CD4-positive, alpha-beta T cell treated with Interleukin-21 for 1 hour (primary cell): ENCODE measurements at regions not wholly inside any gene's neighbourhood (a gene's known extent, or its start where the extent isn't known, plus 50 kb on each side); places are given as distances from the start of the nearest gene placed in this dataset.

Experiments used
- DNase-seq: peaks from one replicate; pipeline ENCODE4 v3.0.0-alpha.2; 2020

DNA sequence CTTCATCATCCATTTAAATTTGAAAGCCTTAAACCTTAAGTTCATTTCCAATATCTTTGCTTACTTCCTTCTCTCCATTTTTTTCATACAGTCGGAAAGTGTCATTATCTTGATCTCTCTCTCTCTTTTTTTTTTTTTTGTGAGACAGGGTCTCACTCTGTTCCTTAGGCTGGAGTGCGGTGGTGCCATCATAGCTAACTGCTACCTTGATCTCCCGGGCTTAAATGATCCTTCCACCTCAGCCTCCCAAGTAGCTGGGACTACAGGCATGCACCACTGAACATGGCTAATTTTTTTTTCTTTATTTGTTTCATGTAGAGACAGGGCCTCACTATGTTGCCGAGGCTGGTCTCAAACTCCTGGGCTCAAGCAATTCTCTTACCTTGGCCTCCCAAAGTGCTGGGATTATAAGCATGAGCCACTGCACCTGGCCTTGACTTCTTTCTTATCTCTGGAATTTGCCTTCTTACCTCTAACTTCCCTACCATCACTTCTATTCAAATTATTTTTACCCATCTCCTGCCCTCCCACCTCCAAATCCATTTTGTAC, 222.2 kb downstream of the MYCN start:
- DNase-seq = no peak

DNA sequence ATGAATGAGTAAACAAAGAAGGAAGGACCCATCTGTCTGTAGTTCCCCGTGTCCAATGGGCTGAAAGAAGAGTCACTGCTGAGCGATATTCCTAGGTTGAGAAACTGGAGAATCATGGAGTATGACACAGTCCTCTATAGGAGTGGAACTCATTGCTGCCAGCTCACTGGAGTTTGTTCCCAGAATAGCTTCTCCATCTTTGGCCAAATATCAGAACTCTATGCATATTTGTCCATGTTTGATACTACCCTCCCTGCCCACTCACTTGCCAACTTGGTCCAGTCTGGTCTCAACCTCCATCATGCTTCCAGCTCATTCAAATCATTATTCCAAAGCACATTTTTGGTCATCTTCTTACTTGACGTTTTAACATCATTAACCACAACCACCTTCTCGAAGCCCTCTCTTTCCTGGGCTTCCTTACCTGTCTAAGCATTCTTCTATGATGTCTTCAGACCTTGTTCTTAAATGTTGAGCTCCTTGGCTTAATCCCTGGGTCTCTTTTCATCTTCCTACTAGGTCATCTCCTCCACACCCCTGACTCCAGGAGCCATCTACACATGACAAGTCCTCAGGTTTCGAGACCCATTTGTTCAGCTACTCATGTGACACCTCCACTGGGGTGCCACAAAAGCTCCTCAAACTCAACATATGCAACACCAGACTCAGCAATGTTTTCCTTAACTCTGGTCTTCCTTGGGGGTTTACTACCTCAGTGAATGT, 221.6 kb downstream of the MYCN start:
- no peak for DNase-seq

DNA sequence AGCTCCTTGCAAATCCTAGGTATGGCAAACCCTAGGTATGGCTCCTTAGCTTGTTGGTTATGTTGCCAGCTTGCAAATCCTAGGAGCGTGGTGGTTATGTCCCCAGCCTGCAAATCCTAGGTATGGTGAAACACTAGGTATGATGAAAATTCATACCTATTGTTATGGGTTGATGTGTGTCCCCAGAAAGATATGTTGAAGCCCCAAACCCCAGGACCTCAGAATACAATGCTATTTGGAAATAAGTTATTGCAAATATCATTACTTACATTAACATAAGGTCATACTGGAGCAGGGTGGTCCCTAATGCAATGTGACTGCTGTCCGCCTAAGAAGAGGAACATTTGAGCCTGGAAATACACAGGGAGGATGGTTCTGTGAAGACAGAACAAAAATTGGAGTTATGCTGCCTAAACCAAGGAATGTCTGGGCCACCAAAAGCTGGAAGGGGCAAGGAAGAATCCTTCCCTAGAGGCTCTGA, 220.8 kb downstream of the MYCN start:
- no peak for DNase-seq

DNA sequence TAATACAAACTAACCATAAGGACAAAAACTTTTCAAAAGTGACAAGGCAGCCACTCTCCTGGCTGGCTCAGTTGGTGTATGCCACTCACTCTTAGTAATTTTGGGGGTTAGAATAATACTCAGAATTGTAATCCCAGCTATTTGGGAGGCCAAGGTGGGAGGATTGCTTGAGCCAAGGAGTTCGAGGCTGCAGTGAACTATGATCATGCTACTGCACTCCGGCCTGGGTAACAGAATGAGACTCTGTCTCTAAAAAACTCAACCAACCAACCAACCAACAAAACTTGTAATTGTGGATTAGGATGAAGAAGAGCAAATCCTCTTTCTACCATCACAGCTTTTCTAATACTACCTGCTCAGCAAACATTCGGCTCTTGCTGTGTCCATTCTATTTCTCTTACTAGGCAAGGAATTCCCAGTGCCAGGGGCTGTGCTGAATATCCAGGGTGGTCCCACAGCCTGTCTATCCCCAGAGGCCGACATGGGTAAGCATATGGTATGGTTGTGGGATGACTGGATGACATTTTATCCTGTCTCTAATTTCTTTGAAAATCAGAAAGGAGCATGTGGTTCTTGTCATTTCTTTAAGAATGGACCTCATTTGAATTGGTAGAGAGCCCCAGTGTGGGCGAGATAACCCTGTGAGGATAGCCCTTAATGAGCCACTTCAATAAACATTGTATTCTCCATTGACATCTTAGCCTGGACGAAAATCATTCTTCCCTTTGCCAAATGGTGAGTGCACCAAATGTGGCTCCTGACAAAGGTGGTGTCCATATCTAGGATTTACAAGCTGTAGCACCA, 220.1 kb downstream of the MYCN start:
- no peak for DNase-seq

DNA sequence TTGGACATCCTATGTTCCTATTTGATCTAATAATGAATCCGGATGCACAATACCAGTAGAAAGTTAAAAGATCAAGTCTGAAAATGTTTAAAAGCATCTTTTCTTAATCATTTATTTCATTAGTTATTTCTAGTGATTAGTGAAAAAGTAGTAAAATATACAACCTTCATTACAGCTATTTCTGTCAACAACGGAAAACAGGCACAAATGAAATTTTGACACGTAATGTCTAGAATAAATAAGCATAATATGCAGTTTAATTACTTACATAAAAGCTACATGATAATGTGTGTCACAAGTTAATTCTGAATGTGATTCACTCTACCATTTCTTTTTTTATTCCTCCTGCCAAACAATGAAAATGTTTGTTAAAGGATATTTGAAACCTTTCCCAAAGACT, 216.1 kb downstream of the MYCN start:
- no peak for DNase-seq

DNA sequence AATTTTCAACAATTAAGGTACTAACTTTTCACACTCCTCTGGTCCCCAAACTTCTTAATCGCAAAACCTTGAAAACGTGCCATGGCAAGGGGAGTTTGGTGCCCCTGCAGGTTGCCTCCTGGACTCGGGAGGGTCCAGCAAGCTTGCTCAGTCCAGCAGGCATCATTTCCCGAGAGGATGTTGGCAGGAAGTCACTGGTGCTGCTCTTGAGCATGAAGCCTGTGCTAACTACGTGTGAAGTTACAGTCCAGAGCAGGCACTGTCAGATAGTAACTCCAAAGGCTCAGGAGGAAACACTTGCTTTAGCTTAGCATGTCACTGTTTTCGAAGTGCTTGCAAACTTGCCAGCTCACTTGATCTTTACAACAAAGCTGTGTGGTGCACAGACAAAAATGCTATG, 215.4 kb downstream of the MYCN start:
- no peak for DNase-seq

DNA sequence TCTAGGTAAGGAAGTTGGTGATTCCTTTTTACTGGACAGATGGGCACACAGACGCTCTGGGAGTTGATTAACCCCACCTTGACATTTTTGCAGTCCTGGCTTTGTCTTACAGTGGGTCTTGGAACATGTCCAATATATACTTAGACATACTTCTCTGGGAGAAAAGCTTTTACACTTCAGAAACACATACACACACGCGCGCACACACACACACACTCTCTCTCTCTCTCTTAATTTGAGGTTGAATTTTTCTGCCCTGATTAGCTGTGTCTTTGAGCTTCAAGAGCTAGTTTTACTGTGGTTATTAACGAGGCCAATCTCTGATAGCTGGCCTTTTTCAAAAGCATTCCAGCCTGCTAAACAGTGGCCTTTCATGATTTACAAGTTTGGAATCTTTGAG, 215.0 kb downstream of the MYCN start:
- DNase-seq = no peak

DNA sequence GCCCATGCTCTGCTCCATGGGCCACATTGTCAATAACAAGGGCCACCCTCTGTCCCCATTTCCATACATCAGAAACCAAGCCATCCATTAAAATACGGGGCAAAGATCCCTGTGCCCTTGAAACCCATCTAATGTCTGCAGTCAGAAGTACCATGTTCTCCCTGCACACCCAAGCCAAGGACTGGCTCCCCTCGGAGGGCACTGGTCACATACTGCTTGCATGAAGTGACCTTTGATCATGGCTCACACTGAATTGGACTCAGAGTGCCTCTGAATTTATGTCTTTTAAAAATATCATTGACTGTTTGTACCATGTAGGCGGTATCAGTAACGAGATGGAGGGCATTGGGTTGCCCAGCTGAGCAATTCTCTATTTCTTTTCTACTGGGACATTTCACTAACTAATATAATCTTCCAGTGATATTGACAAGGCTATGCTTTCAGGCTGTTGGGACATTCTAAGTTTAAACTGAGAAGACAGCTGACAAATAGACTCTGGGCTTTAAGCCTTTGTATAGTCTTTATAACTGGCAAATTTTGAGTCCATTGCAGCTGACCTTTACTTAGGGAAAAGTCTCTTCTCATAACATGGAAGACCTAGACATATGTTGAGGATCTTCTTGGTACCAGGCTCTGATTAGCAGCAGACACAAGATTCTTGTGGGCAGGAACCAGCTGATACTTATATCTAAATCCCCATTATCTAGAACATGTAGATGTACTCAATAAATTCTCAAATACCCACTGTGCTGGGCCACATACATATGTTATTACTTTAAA, 214.3 kb downstream of the MYCN start:
- DNase-seq = no peak

DNA sequence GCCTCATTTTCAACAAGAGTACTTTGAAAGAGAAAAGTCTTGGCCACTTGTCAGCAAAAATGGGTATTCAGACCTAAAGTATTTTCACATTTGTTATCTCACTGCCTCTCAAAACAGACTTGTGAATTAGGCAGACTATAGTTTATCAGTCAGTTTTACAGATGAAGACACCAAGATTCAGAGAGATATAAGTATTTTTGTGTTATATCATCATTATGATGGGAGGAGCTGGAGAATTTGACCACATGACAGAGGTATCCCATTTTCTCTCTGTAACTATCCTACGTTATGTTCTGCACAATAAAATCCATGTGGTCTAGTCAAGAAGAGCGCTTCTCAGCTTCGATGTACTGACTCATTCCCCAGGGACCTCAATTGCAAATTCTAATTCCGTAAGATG, 213.7 kb downstream of the MYCN start:
- DNase-seq = no peak

DNA sequence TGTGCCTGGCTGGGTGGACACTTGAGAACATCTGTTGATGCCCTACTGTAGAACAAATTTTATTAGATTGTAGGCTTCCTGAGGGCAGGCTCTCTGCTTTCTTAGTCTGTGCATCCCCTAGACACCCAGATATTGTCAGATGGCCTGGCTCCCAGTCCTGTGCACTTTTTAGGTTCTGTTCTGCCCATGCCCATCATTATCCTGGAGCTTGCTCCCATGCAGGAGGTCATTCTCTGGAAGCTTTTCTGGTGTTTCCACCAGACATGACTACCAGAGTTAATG, 213.3 kb downstream of the MYCN start:
- DNase-seq = no peak

DNA sequence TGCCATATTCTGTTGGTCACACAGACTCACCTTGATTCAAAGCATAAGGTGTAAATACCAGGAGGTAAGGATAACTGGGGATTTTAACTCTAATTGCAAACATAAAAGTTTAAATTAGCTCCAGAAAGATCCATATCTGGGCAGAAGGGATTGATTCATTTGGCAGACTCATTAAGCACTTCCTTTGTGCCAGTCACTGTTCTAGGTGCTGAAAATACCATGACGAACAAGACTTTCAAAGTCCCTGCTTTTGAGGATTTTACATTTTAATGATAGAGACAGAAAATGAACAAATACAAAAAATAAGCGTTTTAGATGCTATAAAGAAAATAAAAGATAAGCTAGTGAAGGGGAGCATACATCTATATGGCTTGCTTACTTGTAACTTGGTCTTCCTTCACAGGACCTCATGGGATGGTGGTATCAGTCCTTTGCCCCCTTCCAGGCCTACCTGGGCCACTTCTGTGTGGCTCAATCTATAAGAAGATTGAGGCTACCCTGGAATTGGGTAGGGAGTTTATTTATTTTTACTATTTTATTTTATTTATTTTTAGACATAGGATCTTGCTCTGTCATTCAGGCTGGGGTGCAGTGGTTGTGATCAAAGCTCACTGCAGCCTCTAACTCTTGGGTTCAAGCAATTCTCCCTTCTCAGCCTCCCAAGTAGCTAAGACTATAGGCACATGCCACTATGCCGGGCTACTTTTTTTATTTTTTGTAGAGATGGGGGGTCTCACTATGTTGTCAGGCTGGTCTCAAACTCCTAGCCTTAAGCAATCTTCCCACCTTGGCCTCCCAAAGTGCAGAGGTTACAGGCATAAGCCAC, 212.8 kb downstream of the MYCN start:
- no peak for DNase-seq

DNA sequence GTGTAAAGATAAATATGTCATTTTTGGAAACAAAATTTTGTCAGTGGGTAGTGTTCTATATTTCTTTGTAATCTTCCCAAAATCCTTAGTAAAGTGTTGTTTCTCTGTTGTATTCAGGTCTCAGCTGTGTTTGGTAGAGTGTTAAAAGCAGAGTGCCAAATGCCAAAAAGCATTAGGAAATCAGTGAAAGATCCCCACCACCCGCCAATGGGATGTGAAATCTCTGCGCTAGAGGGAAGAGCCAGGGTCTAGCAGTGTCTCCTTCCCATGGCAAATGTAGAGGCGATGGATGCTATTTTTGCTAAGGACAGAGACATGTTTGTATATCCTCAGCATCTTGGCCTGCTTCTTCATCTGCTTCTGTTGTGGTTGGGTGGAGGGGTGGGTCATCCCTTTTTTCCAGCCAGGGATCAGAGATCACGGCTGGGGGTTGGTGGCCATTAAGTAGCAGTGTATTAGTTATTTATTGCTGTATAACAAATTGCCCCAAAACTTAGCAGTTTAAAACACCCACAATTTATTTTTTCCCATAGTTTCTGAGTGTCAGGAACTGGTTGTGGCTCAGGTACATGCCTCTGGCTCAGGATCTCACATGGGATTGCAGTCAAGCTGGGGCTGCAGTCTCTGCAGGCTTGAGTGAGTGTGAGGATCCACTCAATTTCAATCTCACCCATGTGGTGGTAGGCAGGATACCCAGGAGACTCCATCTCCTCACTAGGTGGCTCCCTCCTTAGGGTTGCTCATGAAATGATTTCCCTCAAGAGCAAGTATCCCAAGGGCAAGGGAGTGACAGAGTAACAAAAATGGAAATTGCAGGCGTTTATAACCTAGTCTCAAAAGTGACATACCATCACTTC, 211.9 kb downstream of the MYCN start:
- no peak for DNase-seq

DNA sequence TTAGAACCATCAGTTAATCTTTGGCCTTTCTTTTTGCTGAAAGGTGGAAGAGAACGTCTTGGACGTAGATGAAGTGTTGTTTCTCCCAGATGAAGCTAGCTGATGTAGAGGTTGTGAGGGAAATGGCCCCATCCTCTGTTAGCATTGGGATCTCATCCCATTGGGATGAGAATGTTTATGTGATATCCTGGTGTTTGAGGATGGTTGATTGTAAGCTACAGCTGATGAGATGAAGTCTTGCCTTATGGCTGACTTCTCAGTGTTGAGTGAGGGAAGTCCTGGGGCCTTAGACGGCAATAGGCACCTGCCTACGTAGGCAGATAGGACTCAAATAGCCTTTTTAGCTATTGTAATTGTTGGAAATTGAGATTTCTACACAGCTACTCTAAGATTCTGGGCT, 211.3 kb downstream of the MYCN start:
- DNase-seq = no peak

DNA sequence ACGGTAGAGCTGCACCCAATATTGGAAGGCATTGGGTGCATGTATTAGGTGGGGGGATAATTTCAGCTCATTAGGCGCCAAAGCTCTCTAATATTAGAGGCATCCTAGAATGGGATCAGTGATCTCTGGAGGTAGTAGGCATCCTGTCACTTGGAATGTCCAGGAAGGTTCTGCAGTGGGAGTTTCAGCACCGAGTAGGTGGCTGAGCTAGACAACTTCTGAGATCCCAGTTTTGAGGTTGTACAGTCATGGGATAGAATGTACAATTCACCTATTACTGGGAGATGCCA, 210.9 kb downstream of the MYCN start:
- no peak for DNase-seq

DNA sequence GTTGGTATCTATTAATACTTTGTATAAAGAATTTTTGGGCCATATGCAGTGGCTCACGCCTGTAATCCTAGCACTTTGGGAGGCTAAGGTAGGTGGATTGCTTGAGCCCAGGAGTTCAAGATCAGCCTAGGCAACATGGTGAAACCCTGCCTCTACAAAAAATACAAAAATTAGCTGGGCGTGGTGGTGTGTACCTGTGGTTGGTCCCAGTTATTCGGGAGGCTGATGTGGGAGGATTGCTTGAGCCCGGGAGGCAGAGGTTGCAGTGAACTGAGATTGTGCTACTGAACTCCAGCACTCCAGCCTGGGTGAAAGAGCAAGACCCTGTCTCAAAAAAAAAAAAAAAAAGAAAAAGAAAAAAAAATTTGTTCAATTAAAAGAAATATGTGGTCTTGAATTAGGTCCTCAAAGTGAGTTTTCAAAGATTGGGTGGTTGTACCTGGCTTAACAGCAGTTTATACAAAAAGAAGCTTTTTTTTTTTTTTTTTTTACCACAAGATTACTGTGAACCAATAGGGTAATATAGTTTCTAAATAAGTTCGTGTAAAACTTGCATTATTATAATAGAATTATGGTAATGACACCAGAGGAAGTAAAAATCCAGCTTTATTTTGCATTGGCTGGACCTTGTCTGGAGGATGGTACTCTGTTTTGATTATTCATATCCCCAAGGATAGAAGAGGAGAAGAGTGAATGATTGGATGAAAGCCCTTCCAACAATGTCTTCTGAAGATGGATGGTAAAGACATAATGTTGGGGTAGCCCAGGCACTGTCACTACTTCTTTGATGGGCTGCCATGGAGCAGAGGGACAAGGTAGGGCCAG, 210.3 kb downstream of the MYCN start:
- DNase-seq = no peak

DNA sequence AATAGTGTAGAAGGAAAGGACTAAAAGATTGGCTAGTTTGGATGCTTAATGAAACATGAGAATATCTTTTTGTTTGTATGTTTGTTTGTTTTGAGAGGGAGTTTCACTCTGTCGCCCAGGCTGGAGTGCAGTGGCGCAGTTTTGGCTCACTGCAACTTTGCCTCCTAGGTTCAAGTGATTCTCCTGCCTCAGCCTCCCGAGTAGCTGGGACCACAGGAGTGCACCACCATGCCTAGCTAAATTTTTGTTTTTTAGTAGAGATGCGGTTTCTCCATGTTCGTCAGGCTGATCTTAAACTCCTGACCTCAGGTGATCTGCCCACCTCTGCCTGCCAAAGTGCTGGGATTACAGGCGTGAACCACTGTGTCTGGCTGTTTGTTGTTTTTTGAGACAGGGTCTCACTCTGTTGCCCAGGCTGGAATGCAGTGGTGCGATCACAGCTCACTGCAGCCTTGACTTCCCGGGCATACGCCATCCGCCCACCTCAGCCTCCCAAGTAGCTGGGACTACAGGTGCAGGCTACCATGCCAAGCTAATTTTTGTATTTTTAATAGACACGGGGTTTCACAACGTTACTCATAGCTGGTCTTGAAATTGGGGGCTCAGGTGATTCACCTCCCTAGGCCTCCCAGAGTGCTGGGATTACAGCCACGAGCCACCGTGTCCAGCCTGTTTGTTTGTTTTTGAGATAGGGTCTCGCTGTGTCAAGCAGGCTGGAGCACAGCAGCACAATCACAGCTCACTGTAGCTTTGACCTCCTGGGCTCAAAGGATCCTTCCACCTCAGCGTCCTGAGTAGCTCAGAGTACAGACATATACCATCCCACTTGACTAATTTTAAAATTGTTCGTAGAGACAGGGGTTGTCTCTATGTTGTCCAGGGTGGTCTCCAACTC, 209.2 kb downstream of the MYCN start:
- DNase-seq = no peak

DNA sequence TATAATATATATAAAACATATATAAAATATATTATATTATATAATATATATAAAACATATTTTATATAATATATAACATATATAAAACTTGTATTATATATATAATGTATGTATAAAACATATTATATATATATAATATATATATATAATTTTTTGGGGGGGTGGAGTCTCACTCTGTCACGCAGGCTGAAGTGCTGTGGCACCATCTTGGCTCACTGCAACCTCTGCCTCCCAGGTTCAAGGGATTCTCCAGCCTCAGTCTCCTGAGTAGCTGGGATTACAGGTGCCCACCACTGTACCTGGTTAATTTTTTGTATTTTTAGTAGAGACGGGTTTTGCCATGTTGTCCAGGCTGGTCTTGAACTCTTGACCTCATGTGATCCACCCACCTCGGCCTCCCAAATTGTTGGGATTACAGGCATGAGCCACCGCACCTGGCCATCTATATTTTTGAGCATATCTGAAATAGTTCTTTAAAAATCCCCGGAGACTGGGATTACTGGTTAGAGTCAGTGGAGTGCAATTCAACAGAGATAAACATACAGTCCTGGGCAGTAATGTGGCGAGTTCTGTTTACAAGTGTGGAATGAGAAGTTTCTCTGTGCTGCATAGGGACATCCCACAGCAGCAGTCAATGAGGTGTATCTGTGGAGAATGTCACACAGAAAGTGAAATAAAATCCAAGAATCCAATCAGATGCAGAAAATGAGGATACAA, 208.4 kb downstream of the MYCN start:
- no peak for DNase-seq

DNA sequence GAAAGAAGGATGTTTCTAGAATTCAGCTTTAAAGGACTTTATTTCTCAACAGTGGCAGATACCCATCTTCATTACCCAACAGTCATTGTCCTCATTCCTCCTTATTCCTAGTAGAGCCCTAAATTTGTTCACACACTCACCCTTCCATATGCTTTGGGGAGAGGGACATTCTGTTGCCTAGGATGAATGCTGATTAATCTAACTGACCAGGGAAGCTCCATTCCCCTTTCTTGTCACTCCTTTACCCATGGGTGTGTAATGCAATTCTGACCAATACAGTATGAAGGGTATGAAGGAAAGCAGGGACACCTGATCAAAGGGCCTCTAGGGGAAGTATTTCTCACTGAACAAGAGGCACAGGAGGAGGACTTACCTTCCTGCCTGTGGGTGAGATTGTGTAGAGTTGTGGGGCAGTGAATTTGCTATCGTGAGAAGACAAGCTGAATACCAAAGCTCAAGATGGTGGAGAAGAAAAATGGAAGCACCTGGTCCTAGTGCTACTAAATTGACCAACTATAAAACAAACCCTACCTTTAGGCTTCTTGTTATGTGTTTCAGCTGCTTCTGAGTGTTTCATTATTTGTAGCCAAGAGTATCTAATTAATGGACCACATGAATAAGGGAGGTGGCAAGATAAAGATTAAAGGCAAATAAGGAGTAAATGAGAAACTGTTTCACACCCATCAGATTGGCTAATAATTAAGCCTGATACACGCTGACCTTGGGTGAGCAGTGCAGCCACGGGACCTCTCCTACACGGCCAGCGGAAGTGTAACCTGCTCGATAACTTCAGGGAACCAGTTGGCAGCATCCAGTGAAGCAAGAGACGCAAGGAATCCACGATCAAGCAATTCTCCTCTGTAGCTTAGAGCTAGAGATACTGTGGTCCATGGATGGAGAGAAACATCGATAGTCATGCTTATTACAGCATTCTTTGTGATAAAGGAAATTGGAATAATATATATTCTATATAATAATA, 202.3 kb downstream of the MYCN start:
- DNase-seq = no peak
